ENCODE measurements at regions not wholly inside any gene's neighbourhood (a gene's known extent, or its start where the extent isn't known, plus 50 kb on each side); places are given as distances from the start of the nearest gene placed in this dataset.

GRCh38 chr20:48283470-48284110 is 498.3 kb upstream of the SULF2 start:
- WGBS (ENCODE audit: insufficient coverage, low coverage, low lambda C conversion rate, missing lambda C conversion rate): 15% methylated on average over 12 of the region's 13 CpGs
- Histone ChIP-seq H3K36me3 (no peaks in the 10 kb centered on the region), H3K9me3 (no peaks in the 10 kb centered on the region), H3K4me3 (no peak overlapping the region), H3K27ac (peak overlapping the region in 1 of 3 donors; percentile 49), H3K27me3 (no peaks in the 10 kb centered on the region), H3K4me1 (peaks cover 0 to 34% (median 0%) of the 10 kb centered on the region in 4 donors)
- DNase-seq (peak; percentile 62 to 79 (median 75)), ATAC-seq (peak; percentile 66 to 89 (median 71))
- TF ChIP-seq POLR2A (IDR thresholded peaks at IDR 0.05) (no peak), CTCF (IDR thresholded peaks at IDR 0.05) (no peak)
- intact Hi-C loops (cut with DNase I): no loop called here

- H3K4me1 ChIP-seq: peaks cover 0 to 34% (median 0%) of the 10 kb centered on the region in 4 donors
- no peaks in the 10 kb centered on the region for H3K9me3 ChIP-seq
- no CpG with 5 or more reads among the region's 4 CpGs for WGBS (ENCODE audit: insufficient coverage, low coverage, low lambda C conversion rate, missing lambda C conversion rate)
- peak in 1 of 4 donors; percentile 44 for ATAC-seq
- H3K4me3 ChIP-seq: no peak overlapping the region
- intact Hi-C loops (cut with DNase I): no loop called here
- H3K27me3 ChIP-seq: no peaks in the 10 kb centered on the region
- no peaks in the 10 kb centered on the region for H3K36me3 ChIP-seq
- no peak for TF ChIP-seq POLR2A (IDR thresholded peaks at IDR 0.05)
- no peak for TF ChIP-seq CTCF (IDR thresholded peaks at IDR 0.05)
- H3K27ac ChIP-seq: peak overlapping the region in 1 of 3 donors; percentile 49
- no peak for DNase-seq
Measured at GRCh38 chr20:48282591-48283228, 497.4 kb upstream of the SULF2 start.

GRCh38 chr20:48281501-48281900 is 496.2 kb upstream of the SULF2 start:
- Histone ChIP-seq H3K4me1 (peaks cover 0 to 23% (median 0%) of the 10 kb centered on the region in 4 donors), H3K9me3 (no peaks in the 10 kb centered on the region), H3K4me3 (no peak overlapping the region), H3K27me3 (no peaks in the 10 kb centered on the region), H3K27ac (no peak overlapping the region), H3K36me3 (no peaks in the 10 kb centered on the region)
- ATAC-seq: no peak
- TF ChIP-seq CTCF (IDR thresholded peaks at IDR 0.05) (no peak), POLR2A (IDR thresholded peaks at IDR 0.05) (no peak)
- intact Hi-C loops (cut with DNase I): no loop called here
- DNase-seq: no peak
- 80% methylated on average over 4 of the region's 4 CpGs for WGBS (ENCODE audit: insufficient coverage, low coverage, low lambda C conversion rate, missing lambda C conversion rate)

GRCh38 chr20:48278961-48279481 is 493.7 kb upstream of the SULF2 start:
- intact Hi-C loops (cut with DNase I): no loop called here
- Histone ChIP-seq H3K27me3 (no peaks in the 10 kb centered on the region), H3K4me1 (peaks cover 0 to 13% (median 0%) of the 10 kb centered on the region in 4 donors), H3K27ac (no peak overlapping the region), H3K9me3 (no peaks in the 10 kb centered on the region), H3K36me3 (no peaks in the 10 kb centered on the region), H3K4me3 (no peak overlapping the region)
- ATAC-seq (peak in 3 of 4 donors; percentile 17 to 61 (median 29)), DNase-seq (no peak)
- WGBS (ENCODE audit: insufficient coverage, low coverage, low lambda C conversion rate, missing lambda C conversion rate): 17% methylated on average over 2 of the region's 2 CpGs
- no peak for TF ChIP-seq CTCF (IDR thresholded peaks at IDR 0.05)
- no peak for TF ChIP-seq POLR2A (IDR thresholded peaks at IDR 0.05)

Data from right lobe of liver (tissue), 6 donors.